HL-60 (cell line): ENCODE measurements at regions not wholly inside any gene's neighbourhood (a gene's known extent, or its start where the extent isn't known, plus 50 kb on each side); places are given as distances from the start of the nearest gene placed in this dataset.

ENCODE experiments used
- DNase-seq, 2 experiments: peaks; one replicate each; pipeline ENCODE4 v3.0.0-alpha.2; 2010 to 2020; ENCODE audit warnings: low read depth in 1 of 2, low spot score in 1 of 2
- H3K27ac ChIP-seq: fragments of 250-450 bp; sonication (Bioruptor Pico); replicated peaks from 2 replicates; pipeline ENCODE4 v1.5.1; 2020; ENCODE audit warnings: mild to moderate bottlenecking, moderate library complexity
- H3K27me3 ChIP-seq: fragments of 250-450 bp; sonication (Bioruptor Pico); 2 replicates; pipeline ENCODE4 v1.5.1; 2021; ENCODE audit warnings: mild to moderate bottlenecking, moderate library complexity; ENCODE audit not compliant: insufficient read depth, poor library complexity, severe bottlenecking
- H3K4me3 ChIP-seq: replicated peaks from 2 replicates; pipeline ENCODE4 v1.5.1; 2011; ENCODE audit warnings: mild to moderate bottlenecking, control low read depth, low read length; ENCODE audit not compliant: insufficient read depth
- GABPA ChIP-seq: IDR thresholded peaks from 2 replicates; pipeline ENCODE4 v1.6.1; 2012; ENCODE audit warnings: low read depth
- POLR2AphosphoS5 ChIP-seq: IDR thresholded peaks from 2 replicates; pipeline ENCODE4 v1.6.1; 2012; ENCODE audit warnings: low read depth
- SPI1 ChIP-seq: IDR thresholded peaks from 2 replicates; pipeline ENCODE4 v1.6.1; 2012; ENCODE audit warnings: low read depth, mild to moderate bottlenecking, borderline replicate concordance
- TF ChIP-seq, protein P1 (sequence below): IDR thresholded peaks from one replicate; pipeline ENCODE4 v1.5.1; 2011; ENCODE audit warnings: low read length, control low read depth, inconsistent platforms; ENCODE audit not compliant: insufficient read depth
- TF ChIP-seq, protein P2 (sequence below): IDR thresholded peaks from 2 replicates; pipeline ENCODE4 v1.6.1; 2012; ENCODE audit warnings: low read depth; ENCODE audit not compliant: insufficient replicate concordance

DNA sequence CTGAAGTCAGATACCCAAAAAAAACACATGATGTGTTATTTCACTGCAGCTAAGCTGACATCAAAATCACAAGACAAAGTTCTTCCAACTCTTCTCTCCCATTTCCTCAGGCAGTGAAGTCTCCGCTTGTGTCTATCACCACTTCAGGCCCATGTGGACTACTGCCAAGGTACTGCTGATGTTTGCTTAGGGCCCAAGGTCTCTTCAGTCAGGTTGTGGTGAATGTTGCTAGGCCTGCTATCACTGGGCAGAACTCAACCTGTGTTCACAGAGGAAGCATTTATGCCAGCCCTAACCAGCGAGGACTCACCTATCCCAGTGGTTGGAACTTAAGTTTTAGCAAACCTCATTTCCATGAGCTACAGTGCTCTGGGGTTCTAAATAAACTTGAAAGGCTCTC, 156.5 kb upstream of the BRINP3 start:
- H3K4me3 ChIP-seq = no peak overlapping the region

DNA sequence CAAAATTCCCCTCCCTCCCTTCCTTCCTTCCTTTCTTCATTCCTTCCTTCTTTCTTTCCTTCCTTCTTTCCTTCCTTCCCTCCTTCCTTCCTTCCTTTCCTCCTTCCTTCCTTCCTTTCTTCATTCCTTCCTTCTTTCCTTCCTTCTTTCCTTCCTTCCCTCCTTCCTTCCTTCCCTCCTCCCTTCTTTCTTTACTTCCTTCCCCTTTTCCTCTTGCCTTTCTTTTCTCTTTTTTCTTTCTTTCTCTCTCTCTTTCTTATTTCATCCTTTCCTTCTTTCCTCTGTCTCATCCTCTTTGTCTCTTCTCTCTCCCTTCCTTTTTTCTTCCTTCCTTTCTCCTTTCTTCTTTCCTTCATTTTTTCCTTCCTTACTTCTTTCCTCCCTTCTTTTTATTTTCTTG, 171.9 kb upstream of the BRINP3 start:
- H3K27ac ChIP-seq = no peak overlapping the region
- TF ChIP-seq GABPA (no peak), SPI1 (no peak), POLR2AphosphoS5 (no peak)
- TF ChIP-seq, protein P1, sequence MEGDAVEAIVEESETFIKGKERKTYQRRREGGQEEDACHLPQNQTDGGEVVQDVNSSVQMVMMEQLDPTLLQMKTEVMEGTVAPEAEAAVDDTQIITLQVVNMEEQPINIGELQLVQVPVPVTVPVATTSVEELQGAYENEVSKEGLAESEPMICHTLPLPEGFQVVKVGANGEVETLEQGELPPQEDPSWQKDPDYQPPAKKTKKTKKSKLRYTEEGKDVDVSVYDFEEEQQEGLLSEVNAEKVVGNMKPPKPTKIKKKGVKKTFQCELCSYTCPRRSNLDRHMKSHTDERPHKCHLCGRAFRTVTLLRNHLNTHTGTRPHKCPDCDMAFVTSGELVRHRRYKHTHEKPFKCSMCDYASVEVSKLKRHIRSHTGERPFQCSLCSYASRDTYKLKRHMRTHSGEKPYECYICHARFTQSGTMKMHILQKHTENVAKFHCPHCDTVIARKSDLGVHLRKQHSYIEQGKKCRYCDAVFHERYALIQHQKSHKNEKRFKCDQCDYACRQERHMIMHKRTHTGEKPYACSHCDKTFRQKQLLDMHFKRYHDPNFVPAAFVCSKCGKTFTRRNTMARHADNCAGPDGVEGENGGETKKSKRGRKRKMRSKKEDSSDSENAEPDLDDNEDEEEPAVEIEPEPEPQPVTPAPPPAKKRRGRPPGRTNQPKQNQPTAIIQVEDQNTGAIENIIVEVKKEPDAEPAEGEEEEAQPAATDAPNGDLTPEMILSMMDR = no peak
- TF ChIP-seq, protein P2, sequence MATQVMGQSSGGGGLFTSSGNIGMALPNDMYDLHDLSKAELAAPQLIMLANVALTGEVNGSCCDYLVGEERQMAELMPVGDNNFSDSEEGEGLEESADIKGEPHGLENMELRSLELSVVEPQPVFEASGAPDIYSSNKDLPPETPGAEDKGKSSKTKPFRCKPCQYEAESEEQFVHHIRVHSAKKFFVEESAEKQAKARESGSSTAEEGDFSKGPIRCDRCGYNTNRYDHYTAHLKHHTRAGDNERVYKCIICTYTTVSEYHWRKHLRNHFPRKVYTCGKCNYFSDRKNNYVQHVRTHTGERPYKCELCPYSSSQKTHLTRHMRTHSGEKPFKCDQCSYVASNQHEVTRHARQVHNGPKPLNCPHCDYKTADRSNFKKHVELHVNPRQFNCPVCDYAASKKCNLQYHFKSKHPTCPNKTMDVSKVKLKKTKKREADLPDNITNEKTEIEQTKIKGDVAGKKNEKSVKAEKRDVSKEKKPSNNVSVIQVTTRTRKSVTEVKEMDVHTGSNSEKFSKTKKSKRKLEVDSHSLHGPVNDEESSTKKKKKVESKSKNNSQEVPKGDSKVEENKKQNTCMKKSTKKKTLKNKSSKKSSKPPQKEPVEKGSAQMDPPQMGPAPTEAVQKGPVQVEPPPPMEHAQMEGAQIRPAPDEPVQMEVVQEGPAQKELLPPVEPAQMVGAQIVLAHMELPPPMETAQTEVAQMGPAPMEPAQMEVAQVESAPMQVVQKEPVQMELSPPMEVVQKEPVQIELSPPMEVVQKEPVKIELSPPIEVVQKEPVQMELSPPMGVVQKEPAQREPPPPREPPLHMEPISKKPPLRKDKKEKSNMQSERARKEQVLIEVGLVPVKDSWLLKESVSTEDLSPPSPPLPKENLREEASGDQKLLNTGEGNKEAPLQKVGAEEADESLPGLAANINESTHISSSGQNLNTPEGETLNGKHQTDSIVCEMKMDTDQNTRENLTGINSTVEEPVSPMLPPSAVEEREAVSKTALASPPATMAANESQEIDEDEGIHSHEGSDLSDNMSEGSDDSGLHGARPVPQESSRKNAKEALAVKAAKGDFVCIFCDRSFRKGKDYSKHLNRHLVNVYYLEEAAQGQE = no peak
- no peaks in the 10 kb centered on the region for H3K27me3 ChIP-seq
- no peak overlapping the region for H3K4me3 ChIP-seq
- no peak for DNase-seq

More for the DNA sequence above, 156.5 kb upstream of the BRINP3 start:
- Histone ChIP-seq H3K27me3 (no peaks in the 10 kb centered on the region), H3K27ac (no peak overlapping the region)
- DNase-seq = no peak
- TF ChIP-seq, protein P2 = no peak
- TF ChIP-seq GABPA (no peak), SPI1 (no peak), POLR2AphosphoS5 (no peak)
- TF ChIP-seq, protein P1 = no peak

DNA sequence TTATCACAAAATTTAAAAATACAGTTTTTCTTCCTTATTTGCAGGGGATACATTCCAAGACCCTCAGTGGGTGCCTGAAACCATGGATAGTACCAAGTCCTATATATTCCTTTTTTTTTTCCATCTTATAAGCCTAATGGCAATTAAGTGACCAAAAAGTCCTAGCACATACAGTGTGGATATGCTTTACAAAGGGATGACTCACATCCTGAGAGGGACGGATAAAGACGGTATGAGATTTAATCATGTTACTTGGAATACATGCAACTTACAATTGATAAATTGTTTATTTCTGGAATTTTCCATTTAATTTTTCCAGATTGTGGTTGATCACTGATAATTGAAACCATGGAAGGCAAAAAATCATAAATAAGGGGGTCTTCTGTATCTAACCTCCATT, 181.2 kb upstream of the BRINP3 start:
- no peak for DNase-seq
- TF ChIP-seq POLR2AphosphoS5 (no peak), GABPA (no peak), SPI1 (no peak)
- TF ChIP-seq, protein P2 = no peak
- TF ChIP-seq, protein P1 = no peak

More for the DNA sequence above, 181.2 kb upstream of the BRINP3 start:
- Histone ChIP-seq H3K27me3 (no peaks in the 10 kb centered on the region), H3K4me3 (no peak overlapping the region), H3K27ac (no peak overlapping the region)
